GM19455 (cell line): ENCODE measurements at regions not wholly inside any gene's neighbourhood (a gene's known extent, or its start where the extent isn't known, plus 50 kb on each side); places are given as distances from the start of the nearest gene placed in this dataset.
"Not testable (repeated sequence)": the region's sequence is repeated elsewhere in the genome, so short reads cannot be mapped to it uniquely, and the experiment has no call there.

Experiments used
- ATAC-seq: cut with Tn5 transposase; IDR thresholded peaks from one replicate; pipeline ENCODE4 v1.9.1; 2021; ENCODE audit not compliant: unreplicated experiment

DNA sequence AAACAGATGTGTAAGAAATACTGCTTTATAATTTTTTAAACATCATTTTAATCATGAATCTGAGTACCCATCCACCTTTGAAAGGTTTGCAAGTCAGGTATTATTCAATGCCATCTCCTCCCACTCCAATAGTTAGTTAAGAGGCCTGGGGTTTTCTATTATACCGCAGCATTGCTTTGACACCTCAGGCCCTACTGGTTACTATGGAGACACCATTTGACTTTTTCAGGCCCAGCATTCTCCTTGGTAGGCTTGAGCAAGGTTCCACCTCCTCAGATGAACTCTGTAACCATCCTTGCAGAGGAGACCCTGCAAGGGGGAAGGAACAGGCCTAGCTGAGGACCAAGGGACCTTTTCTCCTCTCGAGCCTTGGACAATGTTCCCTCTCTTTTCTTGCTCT lies 326.9 kb upstream of the NPSR1 start:
- ATAC-seq, result no peak

DNA sequence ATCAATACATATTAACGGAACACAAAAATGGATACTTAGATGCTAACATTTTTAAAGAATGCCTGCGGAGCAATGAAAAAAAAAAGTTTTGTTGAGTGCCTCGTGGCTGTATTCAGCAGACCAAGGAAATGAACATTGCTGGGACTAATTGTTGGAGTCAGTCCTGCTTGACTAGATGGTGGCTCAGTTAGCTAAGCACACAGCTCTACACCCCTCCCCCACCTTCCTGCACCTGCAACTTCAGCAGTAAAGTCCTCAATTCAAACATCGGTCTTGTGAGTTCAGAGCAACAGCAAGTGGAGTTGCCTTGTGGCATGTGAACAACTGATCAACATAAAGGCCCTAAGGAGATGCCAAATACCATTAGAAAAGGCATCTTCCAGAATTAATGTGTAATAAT lies 326.0 kb upstream of the NPSR1 start:
- ATAC-seq, result no peak

DNA sequence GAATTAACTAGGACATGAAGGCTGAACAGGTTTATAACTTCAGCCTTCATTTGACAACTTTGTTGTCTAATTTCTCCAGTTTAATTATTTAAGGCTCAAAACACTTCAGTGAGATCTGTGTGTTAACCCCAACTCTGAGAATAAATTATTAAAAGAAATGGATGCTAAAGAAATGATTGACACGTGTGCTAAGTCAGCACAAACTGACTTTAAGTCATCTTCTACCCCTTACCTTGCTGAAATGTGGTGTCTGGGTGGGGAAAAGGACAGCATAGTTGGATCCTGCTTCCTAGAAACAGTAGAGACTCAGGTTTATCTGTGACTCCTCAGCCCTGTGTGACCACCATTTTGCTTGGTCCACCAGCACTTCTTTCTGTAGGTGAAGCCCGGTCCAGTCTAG lies 324.8 kb upstream of the NPSR1 start:
- no peak for ATAC-seq

DNA sequence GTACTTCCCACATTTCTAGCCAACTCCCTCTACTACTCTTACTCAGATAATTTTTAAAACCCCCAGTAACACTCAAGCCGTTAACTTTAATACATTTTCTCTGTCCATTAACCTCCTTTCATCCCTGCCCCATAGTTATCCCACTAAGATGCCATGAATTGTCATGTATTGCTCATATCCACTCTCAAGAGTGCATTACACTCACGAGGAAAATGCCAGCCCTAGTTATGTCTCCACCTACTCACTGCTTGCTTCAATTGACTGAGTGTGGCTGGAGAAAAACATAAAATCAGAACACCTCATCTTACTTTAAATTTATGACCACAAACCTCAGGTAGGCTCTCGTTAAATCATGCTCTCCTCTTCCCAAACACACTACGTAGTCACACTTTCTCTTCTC lies 324.1 kb upstream of the NPSR1 start:
- ATAC-seq, result no peak

DNA sequence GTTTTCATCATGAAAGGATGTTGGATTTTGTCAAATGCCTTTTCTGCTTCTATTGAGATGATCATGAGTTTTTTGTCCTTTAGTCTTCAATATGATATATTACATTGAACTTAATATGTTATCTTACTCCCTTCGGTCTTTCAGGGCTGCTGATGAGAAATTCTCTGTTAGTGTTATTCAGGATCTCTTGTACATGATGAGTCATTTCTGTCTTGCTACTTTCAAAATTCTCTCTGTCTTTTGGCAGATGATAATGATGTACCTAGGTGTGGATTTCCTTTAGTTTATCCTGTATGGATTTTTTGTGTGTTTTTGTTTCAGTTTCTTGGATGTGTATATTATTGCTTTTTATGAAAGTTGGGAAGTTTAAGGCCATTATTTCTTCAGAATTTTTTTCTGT lies 320.9 kb upstream of the NPSR1 start:
- no peak for ATAC-seq

DNA sequence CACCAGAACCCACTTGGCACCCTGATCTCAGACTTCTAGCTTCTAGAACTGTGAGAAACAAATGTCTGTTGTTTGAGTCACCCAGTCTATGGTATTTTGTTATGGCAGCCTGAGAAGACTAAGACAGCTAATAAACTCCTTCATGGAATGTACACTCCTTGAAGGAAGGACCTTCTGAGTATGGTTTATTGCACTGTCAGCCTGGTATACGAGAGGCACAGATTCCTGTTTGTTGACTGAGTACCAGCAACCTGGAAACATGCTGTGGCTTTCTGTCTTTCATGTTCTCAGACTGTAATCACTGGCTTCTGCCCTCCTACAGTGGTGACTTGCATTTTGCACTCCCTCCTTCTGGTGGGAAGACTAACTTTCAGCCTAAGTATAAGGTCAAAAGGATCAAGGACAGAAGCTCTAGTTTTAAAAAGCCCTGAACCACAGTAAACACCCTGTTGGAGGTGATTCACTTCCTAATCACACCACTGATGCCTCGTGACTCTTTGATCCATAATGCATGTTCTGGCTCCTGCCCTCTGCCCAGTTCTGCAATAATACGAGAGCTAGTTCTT lies 319.0 kb upstream of the NPSR1 start:
- no peak for ATAC-seq

DNA sequence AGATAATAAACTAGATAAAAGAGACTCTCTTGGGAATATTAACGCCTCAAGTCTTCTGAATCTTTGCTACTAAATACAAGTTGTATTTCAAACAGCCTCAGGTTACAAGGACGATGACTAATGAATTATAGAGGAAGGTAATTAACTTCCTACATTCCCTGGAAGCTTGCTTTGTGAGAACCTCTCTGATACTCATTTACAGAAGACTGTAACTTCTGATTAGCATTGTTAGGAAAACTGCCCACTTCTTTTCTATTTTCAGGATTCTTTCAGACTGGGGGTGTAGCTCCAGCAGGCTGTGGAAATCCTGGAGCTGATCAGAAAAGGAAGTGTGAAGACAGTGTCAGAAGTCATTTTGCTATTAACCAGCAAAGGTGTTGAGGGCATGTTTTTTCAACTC lies 316.7 kb upstream of the NPSR1 start:
- no peak for ATAC-seq

DNA sequence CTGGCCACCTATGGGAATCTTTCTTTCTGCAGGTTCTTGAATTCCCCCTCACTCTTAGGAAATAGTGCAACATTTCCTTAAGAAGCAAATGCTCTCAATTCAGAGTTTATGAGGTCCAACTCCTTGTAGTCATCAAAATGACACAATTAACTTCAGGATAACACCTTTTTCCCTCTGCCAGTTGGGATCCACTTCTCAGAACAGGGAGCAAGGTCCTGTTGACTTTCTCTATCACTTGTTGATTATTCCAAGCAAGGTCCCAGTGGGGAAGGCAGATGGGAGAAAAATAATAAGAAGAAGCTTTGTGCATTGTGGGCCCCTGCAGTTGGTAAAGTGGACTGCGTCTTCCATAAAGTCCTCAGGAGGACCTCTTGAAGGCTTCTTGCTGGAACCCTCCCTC lies 315.6 kb upstream of the NPSR1 start:
- ATAC-seq, result no peak

DNA sequence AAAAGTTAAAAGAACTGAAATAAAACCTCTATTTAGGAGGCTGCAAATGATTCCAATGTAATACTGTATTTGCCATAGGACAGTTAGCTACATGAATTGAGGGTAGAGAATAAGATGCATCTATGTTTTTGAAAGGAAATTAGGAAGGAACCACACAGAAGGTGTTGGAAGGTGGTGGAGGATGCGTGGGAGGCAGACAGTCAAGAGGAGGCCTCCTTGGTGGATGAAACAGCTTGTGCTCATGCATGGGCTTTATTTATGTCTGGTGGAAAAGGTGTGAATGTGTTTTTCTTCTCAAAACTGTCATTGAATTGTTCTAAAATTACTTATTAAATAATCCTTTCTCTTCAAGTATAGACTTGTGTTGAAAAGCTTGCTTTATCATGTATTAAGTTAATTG lies 314.4 kb upstream of the NPSR1 start:
- ATAC-seq, result no peak

DNA sequence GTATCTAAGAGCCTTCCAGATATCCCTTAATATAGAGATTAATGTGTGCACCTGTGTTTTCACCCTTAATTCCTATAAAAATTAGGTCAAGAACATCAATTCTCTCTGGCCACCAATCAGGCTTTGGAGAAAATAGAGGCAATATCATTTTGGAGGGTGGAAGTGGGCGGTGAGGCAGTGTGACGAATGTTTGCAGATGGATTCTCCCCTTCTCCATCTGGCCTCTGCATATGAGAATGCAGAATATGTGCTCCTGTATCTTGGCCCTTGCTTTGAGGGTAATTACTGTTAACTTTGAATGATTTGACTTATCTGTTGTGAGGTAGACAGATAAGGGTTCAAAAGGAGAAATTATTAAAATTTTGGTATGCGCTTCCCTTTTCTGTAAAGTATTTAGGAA lies 304.0 kb upstream of the NPSR1 start:
- ATAC-seq, result no peak

DNA sequence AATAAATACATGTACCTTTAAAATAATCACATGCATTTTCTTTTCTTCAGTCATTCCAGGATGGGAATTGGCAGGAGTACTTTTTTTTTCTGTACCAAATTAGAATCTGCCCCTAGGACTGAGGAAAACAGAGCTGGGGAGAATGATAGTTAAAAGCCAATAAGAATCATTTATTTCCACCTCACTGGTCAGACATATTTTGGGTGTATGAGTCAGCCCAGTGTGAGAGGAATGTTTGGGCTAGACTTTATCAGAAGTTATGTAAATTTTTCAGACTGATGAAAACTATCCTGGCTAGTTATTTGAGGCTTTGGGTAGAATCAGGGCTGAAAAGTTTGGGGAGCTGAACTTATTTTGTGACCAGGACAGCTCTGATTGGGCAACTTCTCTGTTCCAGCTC lies 303.1 kb upstream of the NPSR1 start:
- ATAC-seq, result no peak

DNA sequence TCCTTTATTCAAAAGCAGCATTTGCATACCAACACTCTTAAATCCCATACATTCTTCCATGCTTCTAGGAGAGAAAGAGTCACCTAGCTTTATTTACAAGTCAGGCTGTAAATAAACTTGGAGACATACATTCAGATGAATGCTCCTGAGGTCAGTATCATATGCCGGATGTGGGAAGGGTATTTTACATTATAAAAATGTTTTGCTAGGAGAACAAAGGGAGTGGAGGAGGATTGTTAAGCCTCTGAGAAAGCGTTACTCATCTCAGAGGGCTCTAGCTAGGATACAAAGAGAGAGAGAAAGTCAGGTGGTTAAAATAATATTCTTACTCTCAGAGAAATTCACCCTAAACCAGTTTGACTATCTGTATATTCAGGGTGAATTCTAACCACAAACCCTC lies 300.9 kb upstream of the NPSR1 start:
- ATAC-seq, result no peak

DNA sequence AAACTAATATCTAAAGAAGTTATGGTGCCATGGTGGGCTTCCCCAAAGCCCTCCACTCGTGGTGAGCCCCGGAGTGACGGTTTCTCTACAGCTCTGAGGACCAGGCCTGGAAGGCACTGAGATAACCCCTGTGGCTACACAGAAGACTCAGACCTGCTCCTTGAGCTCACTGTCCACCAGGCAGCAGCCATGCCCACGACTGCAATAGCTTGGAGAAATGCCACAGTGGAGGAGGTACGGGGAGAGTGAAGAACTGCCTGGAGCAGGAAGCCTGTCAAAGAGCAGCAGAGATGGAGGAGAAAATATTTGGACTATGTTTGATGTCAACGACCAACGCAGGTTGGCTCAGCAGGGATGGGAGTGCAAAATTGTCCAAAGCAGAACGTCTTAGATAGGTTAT lies 300.1 kb upstream of the NPSR1 start:
- ATAC-seq, result no peak

DNA sequence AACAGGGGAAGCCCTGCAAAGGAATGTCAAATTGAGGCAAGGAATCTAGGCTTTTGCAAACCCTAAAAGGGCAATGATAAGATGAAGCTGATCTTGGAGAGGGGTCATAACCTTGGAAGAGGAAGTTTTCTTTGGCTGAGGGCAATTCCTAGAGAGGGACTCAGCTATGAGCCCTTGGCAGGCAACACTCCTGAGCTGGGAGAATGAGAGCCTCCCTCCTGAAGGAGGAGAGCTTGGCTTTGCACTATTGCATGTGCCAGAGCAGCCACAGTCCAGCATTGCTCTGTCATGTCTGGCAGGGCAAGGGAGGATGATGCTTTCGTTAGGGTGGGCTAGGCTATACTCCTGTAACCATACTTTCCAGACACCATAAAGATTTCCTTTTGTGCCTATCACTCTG lies 299.4 kb upstream of the NPSR1 start:
- ATAC-seq, result not testable (repeated sequence)

DNA sequence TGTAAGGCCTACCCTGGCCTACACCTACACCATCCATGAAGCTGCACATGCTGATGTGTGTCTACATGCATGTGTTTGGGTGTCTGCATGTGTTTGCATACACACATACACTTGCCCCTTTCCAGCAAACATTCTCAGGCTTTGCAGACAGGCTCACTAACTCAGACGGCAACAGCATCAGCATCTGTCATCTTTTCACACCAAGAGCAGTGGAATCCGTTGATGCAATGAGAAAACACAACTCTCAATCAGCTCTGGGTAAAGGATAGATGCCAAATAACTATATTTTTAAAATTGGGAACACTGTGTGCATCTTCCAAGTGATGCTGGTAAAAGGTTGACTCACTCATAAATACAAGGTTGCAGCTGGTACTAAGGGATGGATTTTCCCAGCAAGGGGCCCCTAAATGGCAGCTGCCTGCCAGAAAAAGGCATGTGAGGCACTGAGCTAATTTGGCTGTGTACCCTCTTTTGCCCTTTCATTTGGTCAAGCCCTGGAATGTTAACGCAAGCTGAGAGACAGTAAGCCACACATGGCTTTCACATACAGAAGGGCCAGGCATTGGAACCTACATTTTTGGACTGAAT lies 296.3 kb upstream of the NPSR1 start:
- no peak for ATAC-seq

DNA sequence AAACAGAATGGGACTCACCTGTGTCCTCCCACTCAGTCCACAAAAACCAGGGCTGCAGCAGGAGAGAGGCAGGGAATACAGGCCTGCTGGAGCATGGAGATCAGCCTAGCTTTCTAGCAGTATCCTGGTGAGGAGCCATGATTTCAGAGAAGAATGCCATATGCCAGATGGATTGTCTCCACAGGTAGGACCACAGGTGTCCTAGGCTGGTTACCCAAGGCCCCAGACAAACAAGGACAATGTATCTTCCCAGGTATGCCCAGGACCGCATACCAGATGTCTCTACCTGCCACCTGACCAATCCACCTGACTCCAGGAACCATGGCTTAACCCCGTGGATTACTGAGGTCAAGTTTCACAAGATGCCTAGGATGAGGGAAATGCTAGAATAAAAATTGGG lies 295.4 kb upstream of the NPSR1 start:
- no peak for ATAC-seq

DNA sequence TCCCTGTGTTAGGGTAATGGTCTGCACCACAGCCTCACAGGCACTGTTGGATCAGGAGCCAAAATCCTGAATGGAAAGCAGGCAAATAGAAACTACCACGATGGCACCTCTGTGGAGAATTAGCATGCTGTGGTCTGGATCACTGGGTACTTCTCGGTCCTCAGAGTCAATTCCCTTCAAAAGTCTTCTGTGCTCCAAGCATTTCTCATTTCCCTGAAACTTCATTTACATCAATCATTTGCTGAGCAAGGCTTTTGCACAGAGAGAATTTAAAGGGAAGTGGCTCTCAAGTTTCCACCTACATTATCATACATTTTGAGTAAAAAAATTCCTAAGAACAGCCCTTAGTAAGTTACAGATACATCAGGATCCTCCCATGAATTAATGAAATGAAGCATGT lies 293.9 kb upstream of the NPSR1 start:
- no peak for ATAC-seq

DNA sequence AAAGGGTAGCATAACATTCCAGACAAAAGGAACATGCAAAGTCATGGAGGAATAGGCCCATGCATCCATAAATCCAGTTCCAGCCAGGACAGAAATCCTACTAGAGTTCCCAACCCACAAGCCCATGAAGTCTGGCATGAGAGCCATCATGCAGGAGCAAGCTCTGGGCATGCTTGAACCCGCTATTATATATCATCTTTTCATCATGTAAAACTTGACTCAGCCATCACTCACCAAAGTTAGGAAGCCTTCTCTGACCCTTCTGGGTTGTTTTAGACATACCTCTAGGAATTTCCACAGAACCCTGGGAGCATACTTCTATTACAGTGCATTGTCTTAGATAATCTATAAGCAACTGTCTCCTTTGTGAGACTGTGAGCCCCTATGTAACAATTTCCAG lies 293.0 kb upstream of the NPSR1 start:
- ATAC-seq, result no peak

DNA sequence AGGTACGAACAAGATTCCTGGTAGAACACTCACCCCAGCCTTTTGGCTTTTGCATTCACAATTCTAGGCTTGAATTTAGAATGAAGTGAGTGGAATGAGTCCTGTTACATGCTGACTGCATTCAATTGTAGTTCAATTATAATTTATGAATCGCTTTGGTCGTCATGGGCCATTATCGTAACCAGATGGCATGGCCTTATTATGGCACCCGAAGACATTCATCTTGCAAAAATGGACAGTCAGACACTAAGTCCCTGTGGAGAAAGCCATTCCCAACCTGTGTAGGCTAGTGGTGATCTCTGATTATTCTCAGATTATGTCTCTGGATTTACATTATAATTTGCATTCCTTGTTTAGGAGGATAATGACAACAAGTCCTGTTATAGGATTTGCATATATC lies 292.4 kb upstream of the NPSR1 start:
- ATAC-seq, result no peak

DNA sequence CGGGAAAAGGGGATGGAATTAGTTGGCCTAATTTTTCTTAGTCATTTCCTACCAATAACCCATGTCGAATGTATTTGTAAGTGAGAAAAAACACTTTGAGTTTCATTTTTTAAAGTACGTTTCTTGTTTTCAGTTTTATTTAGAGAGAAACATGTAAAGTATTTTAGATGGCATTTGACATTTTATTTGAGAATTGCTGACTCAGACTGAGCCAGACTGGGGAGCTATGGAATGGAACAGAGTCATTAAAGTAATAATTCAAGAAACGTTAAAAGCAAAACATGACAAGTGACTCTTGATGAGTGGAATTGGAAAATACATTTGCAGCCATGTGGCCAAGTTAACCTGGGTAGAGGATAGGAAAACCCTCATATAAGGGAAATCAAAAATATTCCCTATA lies 286.1 kb upstream of the NPSR1 start:
- ATAC-seq, result no peak

DNA sequence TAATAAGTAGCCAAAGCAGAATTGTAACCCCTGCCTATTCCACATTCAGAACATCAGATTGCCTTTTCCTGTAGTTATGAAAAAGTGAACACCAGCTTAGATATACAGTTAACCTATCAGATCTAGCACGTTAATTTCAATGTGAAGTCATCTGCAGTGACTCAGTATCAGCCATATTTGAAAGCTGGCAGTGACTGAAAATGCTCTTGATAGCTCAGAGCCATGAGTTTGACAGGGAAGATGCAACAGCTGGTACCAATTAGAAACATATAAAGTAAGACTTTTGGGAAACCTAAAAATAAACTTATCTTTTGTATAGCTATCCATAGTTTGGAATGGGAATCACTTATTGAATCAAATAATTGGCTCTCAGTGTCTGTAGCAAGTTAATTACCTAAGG lies 284.1 kb upstream of the NPSR1 start:
- ATAC-seq, result no peak

DNA sequence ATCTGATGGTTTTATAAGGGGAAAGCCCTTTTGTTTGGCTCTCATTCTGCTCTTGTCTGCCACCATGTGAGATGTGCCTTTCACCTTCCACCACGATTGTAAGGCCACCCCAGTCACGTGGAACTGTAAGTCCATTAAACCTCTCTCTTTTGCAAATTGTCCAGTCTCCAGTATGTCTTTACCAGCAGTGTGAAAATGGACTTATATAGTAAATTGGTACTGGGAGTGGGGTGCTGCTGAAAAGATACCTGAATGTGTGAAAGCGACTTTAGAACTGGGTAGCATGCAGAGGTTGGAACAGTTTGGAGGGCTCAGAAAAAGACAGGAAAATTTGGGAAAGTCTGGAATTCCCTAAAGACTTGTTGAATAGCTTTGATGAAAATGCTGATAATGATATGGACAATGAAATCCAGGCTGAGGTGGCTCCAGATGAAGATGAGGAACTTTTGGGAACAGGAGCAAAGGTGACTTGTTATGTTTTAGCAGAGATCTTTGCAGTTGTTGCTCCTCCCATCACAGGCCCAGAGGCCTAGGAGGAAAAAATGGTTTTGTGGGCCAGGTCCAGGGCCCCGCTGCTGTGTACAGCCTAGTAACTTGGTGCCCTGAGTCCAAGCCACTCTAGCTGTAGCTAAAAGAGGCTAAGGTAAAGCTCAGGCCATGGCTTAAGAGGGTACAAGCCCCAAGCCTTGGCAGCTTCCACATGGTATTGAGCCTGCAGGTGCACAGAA lies 275.7 kb upstream of the NPSR1 start:
- ATAC-seq, result no peak

DNA sequence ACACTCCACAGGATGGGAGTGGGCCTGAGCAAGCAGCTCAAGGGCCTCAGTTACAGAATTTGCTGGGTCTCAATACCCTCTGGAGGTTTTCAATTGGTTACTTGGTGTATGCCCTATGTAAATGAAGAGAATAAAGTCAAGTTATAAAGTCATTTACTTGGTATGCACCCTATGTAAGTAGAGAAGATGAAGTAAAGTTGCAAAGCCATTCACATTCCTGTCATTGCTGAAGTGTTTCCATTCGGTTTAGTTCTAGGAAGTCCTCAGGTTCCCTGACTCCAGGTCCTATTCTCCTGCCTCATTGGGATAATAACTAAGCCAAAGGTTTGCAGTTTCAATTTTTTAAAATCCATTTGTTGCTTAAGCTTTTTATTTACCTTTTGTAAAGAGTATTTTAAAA lies 272.6 kb upstream of the NPSR1 start:
- ATAC-seq, result no peak
